Endodermal cell (in vitro differentiated cells): ENCODE measurements at regions not wholly inside any gene's neighbourhood (a gene's known extent, or its start where the extent isn't known, plus 50 kb on each side); places are given as distances from the start of the nearest gene placed in this dataset.

ENCODE experiments used
- DNase-seq: peaks from one replicate; pipeline ENCODE4 v3.0.0-alpha.2; 2017
- H3K27ac ChIP-seq: 2 replicates; pipeline ENCODE4 v1.5.1; 2013; ENCODE audit warnings: mild to moderate bottlenecking, low read depth, low read length, moderate library complexity
- H3K27me3 ChIP-seq: 2 replicates; pipeline ENCODE4 v1.6.1; 2013; ENCODE audit warnings: mild to moderate bottlenecking, low read length, moderate library complexity; ENCODE audit not compliant: insufficient read depth, control insufficient read depth, poor library complexity, severe bottlenecking
- H3K36me3 ChIP-seq: 2 replicates; pipeline ENCODE4 v1.7.0; 2013; ENCODE audit warnings: mild to moderate bottlenecking, low read length, moderate library complexity; ENCODE audit not compliant: control insufficient read depth, insufficient read depth
- H3K4me1 ChIP-seq: one replicate; pipeline ENCODE4 v1.7.0; 2013; ENCODE audit warnings: low read length; ENCODE audit not compliant: control insufficient read depth, insufficient read depth
- H3K4me3 ChIP-seq: 2 replicates; pipeline ENCODE4 v1.5.1; 2013; ENCODE audit warnings: mild to moderate bottlenecking, low read length, moderate library complexity
- H3K9ac ChIP-seq: 2 replicates; pipeline ENCODE4 v1.6.1; 2013; ENCODE audit warnings: mild to moderate bottlenecking, low read length, moderate library complexity; ENCODE audit not compliant: poor library complexity, severe bottlenecking; ENCODE audit errors: extremely low read depth
- H3K9me3 ChIP-seq: 2 replicates; pipeline ENCODE4 v1.6.1; 2013; ENCODE audit warnings: mild to moderate bottlenecking, low read length, moderate library complexity; ENCODE audit not compliant: control insufficient read depth
- H3K27ac Mint-ChIP-seq: 2 replicates; pipeline ENCODE4 v1.8.0; 2020; ENCODE audit warnings: mixed read lengths
- H3K27me3 Mint-ChIP-seq: 2 replicates; pipeline ENCODE4 v1.8.0; 2021; ENCODE audit warnings: mild to moderate bottlenecking, mixed read lengths; ENCODE audit not compliant: insufficient read depth
- H3K36me3 Mint-ChIP-seq: 2 replicates; pipeline ENCODE4 v1.8.0; 2020; ENCODE audit warnings: low read depth, mixed read lengths
- H3K4me1 Mint-ChIP-seq: 2 replicates; pipeline ENCODE4 v1.8.0; 2020; ENCODE audit warnings: mixed read lengths
- H3K4me3 Mint-ChIP-seq: 2 replicates; pipeline ENCODE4 v1.8.0; 2020; ENCODE audit warnings: mild to moderate bottlenecking, moderate library complexity, mixed read lengths
- H3K9me3 Mint-ChIP-seq: 2 replicates; pipeline ENCODE4 v1.8.0; 2020; ENCODE audit warnings: mild to moderate bottlenecking, mixed read lengths
- CTCF ChIP-seq: fragments of 200-600 bp; sonication (generic); conservative IDR thresholded peaks from 2 replicates; pipeline ENCODE4 v1.5.0; 2021; ENCODE audit warnings: antibody characterized with exemption, mild to moderate bottlenecking
- WGBS, 2 experiments: methylation state at CpG; one replicate each; pipeline versions ENCODE4 v1.1.5 to v1.1.7; 2013; ENCODE audit warnings: missing lambda C conversion rate in 2 of 2, mixed read lengths in 1 of 2; ENCODE audit not compliant: insufficient coverage in 1 of 2, insufficient read length in 1 of 2; 5-methylcytosine and 5-hydroxymethylcytosine counted together

DNA sequence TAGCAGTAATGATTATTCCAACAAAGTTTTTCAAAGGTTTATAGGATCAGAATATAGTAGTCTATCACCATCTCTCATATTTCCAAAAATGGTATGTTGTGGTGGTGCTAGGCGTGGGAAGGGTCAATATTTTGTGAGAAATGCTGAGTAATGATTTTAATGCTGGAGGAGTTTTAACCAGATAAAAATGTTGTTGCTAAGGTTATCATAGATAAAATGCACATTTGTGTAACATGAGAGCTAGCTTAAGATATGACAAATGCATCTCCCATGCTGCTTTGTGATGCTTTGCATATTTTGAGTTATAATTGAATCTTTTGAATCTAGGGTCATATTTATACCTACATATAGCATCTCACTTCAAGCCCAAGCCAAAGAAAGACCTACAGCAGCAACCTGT is 103.9 kb upstream of the ROBO1 start:
- Histone ChIP-seq H3K27me3 (no peaks in the 10 kb centered on the region), H3K9ac (no peak overlapping the region), H3K4me3 (no peak overlapping the region), H3K4me1 (no peaks in the 10 kb centered on the region), H3K9me3 (no peaks in the 10 kb centered on the region), H3K36me3 (no peaks in the 10 kb centered on the region), H3K27ac (no peak overlapping the region)
- H3K9me3 Mint-ChIP-seq, result no peaks in the 10 kb centered on the region
- DNase-seq, result no peak
- H3K4me1 Mint-ChIP-seq, result peaks cover 7% of the 10 kb centered on the region
- no peak overlapping the region for H3K4me3 Mint-ChIP-seq
- H3K36me3 Mint-ChIP-seq, result no peaks in the 10 kb centered on the region
- no peak overlapping the region for H3K27ac Mint-ChIP-seq
- 78 to 100% methylated on average over 1 of the region's 1 CpG for WGBS, 2 experiments
- TF ChIP-seq CTCF, result no peak
- H3K27me3 Mint-ChIP-seq, result no peaks in the 10 kb centered on the region

- no peaks in the 10 kb centered on the region for H3K27me3 Mint-ChIP-seq
- no peak for TF ChIP-seq CTCF
- H3K9me3 ChIP-seq, result no peaks in the 10 kb centered on the region
These were observed 102.5 kb upstream of the ROBO1 start for GRCh38 chr3:79870313-79870620.

DNA sequence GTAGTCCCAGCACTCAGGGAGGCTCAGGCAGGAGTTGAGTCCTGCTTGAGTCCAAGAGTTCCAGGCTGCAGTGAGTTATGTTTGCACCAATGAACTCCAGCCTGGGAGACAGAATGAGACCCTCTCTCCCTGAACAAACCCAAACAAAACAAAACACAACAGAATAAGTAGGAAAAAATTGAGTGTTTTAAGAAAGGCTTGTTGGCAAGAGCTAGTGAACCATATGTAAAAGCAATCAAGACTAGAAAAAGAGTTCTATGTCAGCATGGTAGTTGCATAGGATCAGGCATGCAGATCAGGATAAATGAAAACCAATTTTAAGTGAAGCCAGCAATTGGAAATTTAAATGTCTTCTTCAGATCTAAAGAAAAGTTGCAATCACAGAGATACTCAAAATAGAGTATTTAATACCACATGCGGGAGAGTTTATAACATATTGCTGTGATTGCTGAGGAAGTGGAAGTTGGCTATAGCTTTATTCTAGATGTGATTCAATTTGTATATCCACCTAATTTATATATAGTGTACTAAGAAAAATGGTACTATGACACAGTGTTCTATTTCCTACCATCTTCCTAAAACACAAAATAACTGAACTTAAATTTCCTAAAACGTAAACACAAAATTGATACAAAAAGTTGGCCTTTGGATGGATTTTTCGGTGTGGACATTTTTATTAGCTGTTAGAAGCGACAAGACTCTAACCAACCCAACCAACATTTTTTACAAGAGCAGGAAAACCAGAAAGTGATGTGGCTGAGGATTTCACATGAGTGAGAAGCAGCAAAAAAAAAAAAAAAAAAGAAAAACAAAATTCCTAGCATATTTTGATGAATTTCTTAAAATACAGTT is 101.9 kb upstream of the ROBO1 start:
- Histone ChIP-seq H3K36me3 (no peaks in the 10 kb centered on the region), H3K9ac (no peak overlapping the region), H3K4me3 (no peak overlapping the region), H3K9me3 (no peaks in the 10 kb centered on the region), H3K27ac (no peak overlapping the region), H3K4me1 (no peaks in the 10 kb centered on the region), H3K27me3 (no peaks in the 10 kb centered on the region)
- Mint-ChIP-seq H3K27me3 (no peaks in the 10 kb centered on the region), H3K9me3 (no peaks in the 10 kb centered on the region), H3K36me3 (no peaks in the 10 kb centered on the region), H3K4me1 (peaks cover 7% of the 10 kb centered on the region), H3K4me3 (no peak overlapping the region), H3K27ac (no peak overlapping the region)
- 95% methylated on average over 3 of the region's 4 CpGs; no CpG with 5 or more reads in 1 of the 2 experiments for WGBS, 2 experiments
- no peak for DNase-seq
- no peak for TF ChIP-seq CTCF

More at GRCh38 chr3:79870313-79870620, 102.5 kb upstream of the ROBO1 start:
- Mint-ChIP-seq H3K27ac (no peak overlapping the region), H3K4me1 (peaks cover 7% of the 10 kb centered on the region), H3K9me3 (no peaks in the 10 kb centered on the region), H3K36me3 (no peaks in the 10 kb centered on the region), H3K4me3 (no peak overlapping the region)
- Histone ChIP-seq H3K27ac (no peak overlapping the region), H3K27me3 (no peaks in the 10 kb centered on the region), H3K4me3 (no peak overlapping the region), H3K36me3 (no peaks in the 10 kb centered on the region), H3K4me1 (no peaks in the 10 kb centered on the region), H3K9ac (no peak overlapping the region)
- no peak for DNase-seq
